Activated CD4-positive, alpha-beta memory T cell treated with anti-CD3 and anti-CD28 coated beads, Interleukin-2, amount 10 ng/mL, durations not matched to agents 7 days and 5 days (primary cell): ENCODE measurements at regions not wholly inside any gene's neighbourhood (a gene's known extent, or its start where the extent isn't known, plus 50 kb on each side); places are given as distances from the start of the nearest gene placed in this dataset.
"Not testable (repeated sequence)": the region's sequence is repeated elsewhere in the genome, so short reads cannot be mapped to it uniquely, and the experiment has no call there.

Experiments used
- CTCF ChIA-PET: fragments of 350-600 bp; sonication (Branson Sonifier 250); formaldehyde crosslinking; loops from one replicate; lab custom pipeline; 2021; ENCODE audit warnings: antibody characterized with exemption, inconsistent platforms; lab: Charles Lee
- POLR2A ChIA-PET: fragments of 350-600 bp; sonication (Branson Sonifier 250); formaldehyde crosslinking; loops from one replicate; lab custom pipeline; 2021; ENCODE audit warnings: antibody characterized with exemption; lab: Charles Lee
- DNase-seq: peaks from one replicate; pipeline ENCODE4 v3.0.0-alpha.2; 2020
- H3K27ac Mint-ChIP-seq: one replicate; pipeline ENCODE4 v1.8.0; 2021; ENCODE audit warnings: mild to moderate bottlenecking, mixed read lengths
- H3K27me3 Mint-ChIP-seq: one replicate; pipeline ENCODE4 v1.8.0; 2021; ENCODE audit warnings: mixed read lengths
- H3K36me3 Mint-ChIP-seq: one replicate; pipeline ENCODE4 v1.8.0; 2021; ENCODE audit warnings: low read depth, mixed read lengths
- H3K4me1 Mint-ChIP-seq: one replicate; pipeline ENCODE4 v1.8.0; 2021; ENCODE audit warnings: mixed read lengths
- H3K4me3 Mint-ChIP-seq: one replicate; pipeline ENCODE4 v1.8.0; 2021; ENCODE audit warnings: mild to moderate bottlenecking, mixed read lengths
- H3K9me3 Mint-ChIP-seq: one replicate; pipeline ENCODE4 v1.8.0; 2021; ENCODE audit warnings: mixed read lengths

DNA sequence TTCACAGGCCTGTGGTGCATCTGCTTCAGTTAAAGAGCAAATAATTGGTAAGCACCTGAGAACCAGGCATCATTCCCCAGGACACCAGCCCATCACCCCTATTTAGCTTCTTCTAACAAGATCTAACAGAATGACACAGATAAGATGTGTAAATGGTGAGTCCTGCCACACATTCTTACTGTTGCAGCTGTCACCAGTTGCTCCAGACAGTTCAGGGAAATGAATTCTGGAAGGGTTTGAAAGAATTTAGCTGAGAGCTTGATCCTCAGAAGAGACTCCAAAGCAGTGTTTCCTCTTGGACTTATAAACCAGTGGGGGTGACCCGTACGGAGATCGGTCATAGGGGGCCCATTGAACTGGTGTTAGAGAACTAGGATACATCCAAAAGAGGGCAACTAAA, 238.0 kb downstream of the MEX3B start:
- no peak for DNase-seq
- no peaks in the 10 kb centered on the region for H3K4me1 Mint-ChIP-seq
- no peaks in the 10 kb centered on the region for H3K36me3 Mint-ChIP-seq
- H3K9me3 Mint-ChIP-seq, result no peaks in the 10 kb centered on the region
- ChIA-PET POLR2A (no interaction called here), CTCF (no interaction called here)
- H3K4me3 Mint-ChIP-seq, result no peak overlapping the region
- H3K27me3 Mint-ChIP-seq, result no peaks in the 10 kb centered on the region
- no peak overlapping the region for H3K27ac Mint-ChIP-seq

DNA sequence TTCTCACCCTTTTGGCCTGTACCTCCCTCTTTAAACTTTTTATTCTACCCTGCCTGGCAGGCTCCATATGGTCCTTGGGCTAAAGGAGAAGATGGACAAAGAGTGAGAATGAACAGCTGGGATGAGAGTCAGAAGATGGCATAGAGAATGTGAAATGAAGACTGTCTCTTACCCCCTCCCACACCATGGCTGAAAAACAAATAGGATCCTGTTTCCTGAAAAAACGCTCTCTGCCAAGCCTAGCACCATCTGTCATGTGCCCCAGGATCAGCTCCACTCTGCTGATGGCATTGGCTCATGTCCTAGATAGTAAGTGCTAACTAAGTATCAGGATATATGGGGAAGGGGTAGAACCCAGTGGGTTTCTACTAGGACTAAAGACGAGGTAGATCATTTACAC, 238.6 kb downstream of the MEX3B start:
- H3K9me3 Mint-ChIP-seq, result no peaks in the 10 kb centered on the region
- no peak overlapping the region for H3K27ac Mint-ChIP-seq
- H3K27me3 Mint-ChIP-seq, result no peaks in the 10 kb centered on the region
- no peak overlapping the region for H3K4me3 Mint-ChIP-seq
- H3K36me3 Mint-ChIP-seq, result no peaks in the 10 kb centered on the region
- POLR2A ChIA-PET, result no interaction called here
- DNase-seq, result no peak
- no peaks in the 10 kb centered on the region for H3K4me1 Mint-ChIP-seq
- CTCF ChIA-PET, result no interaction called here

DNA sequence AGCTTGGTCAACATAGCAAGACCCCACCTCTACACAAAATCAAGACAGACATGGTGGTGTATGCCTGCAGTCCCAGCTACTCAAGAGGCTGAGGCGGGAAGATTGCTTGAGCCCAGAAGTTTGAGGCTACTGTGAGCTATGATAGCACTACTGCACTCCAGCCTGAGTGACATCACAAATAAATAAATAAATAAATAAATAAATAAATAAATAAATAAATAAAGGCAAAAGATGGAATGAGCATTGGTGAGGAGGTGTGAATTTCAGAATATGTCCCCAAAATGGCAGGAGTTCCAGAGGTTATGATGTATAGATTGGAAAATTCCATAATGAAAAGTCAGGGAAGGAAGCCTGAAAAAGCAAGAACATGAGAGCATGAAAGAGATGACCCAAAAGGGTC, 249.9 kb downstream of the MEX3B start:
- DNase-seq, result no peak
- Mint-ChIP-seq H3K36me3 (no peaks in the 10 kb centered on the region), H3K4me3 (no peak overlapping the region), H3K27me3 (no peaks in the 10 kb centered on the region), H3K9me3 (peaks cover 3% of the 10 kb centered on the region), H3K4me1 (no peaks in the 10 kb centered on the region), H3K27ac (no peak overlapping the region)
- ChIA-PET CTCF (no interaction called here), POLR2A (no interaction called here)

DNA sequence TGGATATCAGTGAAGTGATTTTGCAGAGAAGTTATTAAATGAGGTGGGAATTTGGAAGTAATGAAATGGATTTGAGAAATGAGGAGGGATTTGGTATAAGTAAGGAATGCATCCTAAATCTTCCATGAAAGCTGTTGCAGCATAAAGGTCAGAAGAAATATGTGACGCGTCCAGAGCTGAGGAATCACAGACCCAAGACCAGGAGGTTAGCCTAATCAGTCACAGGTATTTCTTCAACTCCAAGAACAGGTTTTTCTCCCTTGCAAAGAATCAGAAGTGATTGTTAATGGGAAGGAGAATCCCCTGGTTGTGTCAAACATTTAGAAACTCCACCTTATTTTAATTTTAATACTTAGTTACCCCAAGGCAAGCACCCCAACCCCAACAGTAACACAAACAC, 253.2 kb downstream of the MEX3B start:
- Mint-ChIP-seq H3K4me1 (no peaks in the 10 kb centered on the region), H3K4me3 (no peak overlapping the region), H3K27me3 (no peaks in the 10 kb centered on the region), H3K27ac (no peak overlapping the region), H3K9me3 (peaks cover 3% of the 10 kb centered on the region), H3K36me3 (no peaks in the 10 kb centered on the region)
- ChIA-PET POLR2A (no interaction called here), CTCF (no interaction called here)
- DNase-seq, result no peak

DNA sequence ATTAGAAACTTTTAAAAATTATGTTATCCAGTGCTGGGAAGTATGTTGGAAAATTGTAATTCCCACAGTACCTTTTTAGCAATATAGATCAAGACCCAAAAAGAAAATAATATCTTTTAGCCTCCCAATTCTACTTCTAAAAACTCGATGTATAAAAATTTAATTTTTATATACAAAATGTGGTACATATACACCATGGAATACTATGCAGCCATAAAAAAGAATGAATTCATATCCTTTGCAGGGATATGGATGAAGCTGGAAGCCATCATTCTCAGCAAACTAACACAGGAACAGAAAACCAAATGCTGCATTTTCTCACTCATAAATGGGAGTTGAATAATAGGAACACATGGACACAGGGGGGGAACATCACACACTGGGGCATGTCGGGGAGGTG, 254.5 kb downstream of the MEX3B start:
- H3K4me1 Mint-ChIP-seq, DNase-seq, H3K9me3 Mint-ChIP-seq, H3K4me3 Mint-ChIP-seq, H3K36me3 Mint-ChIP-seq, H3K27ac Mint-ChIP-seq, H3K27me3 Mint-ChIP-seq, POLR2A ChIA-PET, CTCF ChIA-PET: not testable (repeated sequence)

DNA sequence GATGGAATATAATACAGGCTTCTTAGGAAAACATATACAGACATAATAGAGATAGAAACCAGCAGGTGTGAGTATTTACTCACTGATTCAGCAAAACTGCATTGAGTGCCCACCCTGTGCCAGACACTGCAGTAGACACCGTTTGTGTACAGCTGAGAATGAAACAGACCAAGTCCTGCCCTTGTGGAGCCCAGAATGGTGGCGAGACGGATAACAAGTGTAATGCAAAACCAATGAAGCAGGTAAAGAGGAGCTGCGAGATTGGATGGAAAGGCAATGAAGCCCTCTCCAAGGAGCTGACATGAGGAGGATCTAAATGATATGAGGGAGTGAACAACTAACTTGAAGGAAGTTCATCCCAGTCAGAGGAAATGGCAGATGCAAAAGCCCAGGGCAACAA, 256.4 kb downstream of the MEX3B start:
- no peak for DNase-seq
- POLR2A ChIA-PET, result no interaction called here
- no peak overlapping the region for H3K4me3 Mint-ChIP-seq
- no peaks in the 10 kb centered on the region for H3K36me3 Mint-ChIP-seq
- no peaks in the 10 kb centered on the region for H3K9me3 Mint-ChIP-seq
- CTCF ChIA-PET, result no interaction called here
- H3K27me3 Mint-ChIP-seq, result no peaks in the 10 kb centered on the region
- no peak overlapping the region for H3K27ac Mint-ChIP-seq
- no peaks in the 10 kb centered on the region for H3K4me1 Mint-ChIP-seq

DNA sequence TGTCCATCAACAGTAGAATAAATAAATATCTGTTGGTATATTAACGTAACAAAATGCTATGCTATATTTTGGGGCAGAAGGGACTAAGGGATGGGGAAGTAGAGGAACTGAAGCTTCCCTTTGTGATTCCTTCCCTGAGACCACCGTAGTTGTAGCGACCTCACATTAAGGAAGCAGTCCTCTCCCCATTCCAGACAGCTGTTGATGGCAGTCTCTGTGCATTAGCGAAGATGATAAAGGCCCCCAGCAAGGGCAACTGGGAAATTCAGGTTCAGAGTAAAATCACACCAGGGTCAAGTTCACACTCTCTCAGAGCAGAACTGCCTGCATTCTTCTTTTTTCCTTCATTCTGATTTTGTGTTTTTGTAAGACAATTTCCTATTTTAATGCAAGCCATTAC, 259.0 kb downstream of the MEX3B start:
- Mint-ChIP-seq H3K27ac (no peak overlapping the region), H3K27me3 (no peaks in the 10 kb centered on the region), H3K4me3 (no peak overlapping the region), H3K4me1 (no peaks in the 10 kb centered on the region), H3K9me3 (no peaks in the 10 kb centered on the region), H3K36me3 (no peaks in the 10 kb centered on the region)
- ChIA-PET CTCF (no interaction called here), POLR2A (no interaction called here)
- DNase-seq, result no peak

DNA sequence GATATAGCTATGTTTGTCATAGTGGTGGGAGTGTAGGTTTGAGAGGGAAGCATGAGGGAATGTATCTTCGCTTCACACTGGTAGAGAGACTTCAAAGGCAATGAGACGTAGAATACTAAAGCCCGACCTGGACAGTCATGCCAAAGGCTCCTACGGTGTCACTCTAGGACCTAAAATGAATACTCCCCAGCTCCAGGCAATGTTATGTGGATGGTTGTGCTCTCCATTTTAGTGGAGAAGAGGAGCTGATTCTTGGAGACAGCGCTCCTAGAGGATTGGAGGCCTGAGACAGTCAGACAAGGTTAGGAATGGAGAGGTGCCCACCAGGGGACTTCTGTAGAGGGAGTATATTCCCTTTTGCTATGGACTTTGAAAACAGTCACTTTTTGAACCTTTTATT, 260.1 kb downstream of the MEX3B start:
- POLR2A ChIA-PET, result no interaction called here

DNA sequence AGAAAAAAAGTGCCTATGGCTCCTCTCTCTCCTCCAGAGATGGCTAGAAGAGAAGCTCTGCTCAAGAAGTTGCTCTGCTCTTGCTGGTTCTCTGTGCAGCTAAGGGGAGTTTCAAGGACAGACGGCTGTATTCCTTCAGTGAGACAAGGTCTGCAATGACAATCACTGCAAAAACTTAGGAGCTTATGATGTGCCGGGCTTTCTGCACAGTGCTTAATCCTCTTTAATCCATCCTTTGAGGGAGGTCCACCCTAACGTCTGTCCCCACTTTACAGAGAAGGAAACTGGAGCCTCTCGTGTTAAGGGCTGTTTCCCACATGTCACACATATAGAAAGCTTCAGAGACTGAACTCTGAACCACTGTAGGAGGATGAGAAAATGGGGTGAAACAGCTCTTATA, 260.6 kb downstream of the MEX3B start:
- no peaks in the 10 kb centered on the region for H3K9me3 Mint-ChIP-seq

More for the DNA sequence above, 260.1 kb downstream of the MEX3B start:
- H3K4me3 Mint-ChIP-seq, result no peak overlapping the region
- no peak overlapping the region for H3K27ac Mint-ChIP-seq
- CTCF ChIA-PET, result no interaction called here
- no peaks in the 10 kb centered on the region for H3K27me3 Mint-ChIP-seq
- no peaks in the 10 kb centered on the region for H3K36me3 Mint-ChIP-seq
- no peak for DNase-seq
- H3K4me1 Mint-ChIP-seq, result no peaks in the 10 kb centered on the region
- no peaks in the 10 kb centered on the region for H3K9me3 Mint-ChIP-seq

DNA sequence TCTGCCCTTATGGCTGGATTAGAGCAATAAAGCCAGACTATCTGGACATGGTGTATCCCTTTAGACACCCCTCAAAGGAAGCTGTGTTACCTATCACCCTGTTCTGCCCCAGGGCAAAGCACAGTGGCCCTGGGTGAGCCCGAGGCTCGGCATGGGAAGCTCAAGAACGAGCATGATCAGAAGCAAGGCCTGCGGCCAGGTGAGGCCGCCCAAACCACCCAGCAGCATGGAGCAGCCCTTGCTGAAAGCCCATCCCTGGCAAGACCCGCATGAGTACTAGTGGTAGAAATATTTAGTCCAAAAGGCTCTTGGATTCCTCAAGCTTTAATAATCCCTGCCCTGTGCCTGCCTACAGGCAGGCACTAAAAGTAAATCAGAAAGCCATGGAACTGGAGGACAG, 261.1 kb downstream of the MEX3B start:
- H3K4me1 Mint-ChIP-seq, result no peaks in the 10 kb centered on the region
- peaks cover 3% of the 10 kb centered on the region for H3K27me3 Mint-ChIP-seq
- CTCF ChIA-PET, result no interaction called here
- H3K27ac Mint-ChIP-seq, result no peak overlapping the region
- POLR2A ChIA-PET, result no interaction called here
- no peak for DNase-seq
- H3K36me3 Mint-ChIP-seq, result no peaks in the 10 kb centered on the region
- H3K4me3 Mint-ChIP-seq, result no peak overlapping the region
- H3K9me3 Mint-ChIP-seq, result no peaks in the 10 kb centered on the region

More for the DNA sequence above, 260.6 kb downstream of the MEX3B start:
- Mint-ChIP-seq H3K27me3 (peaks cover 3% of the 10 kb centered on the region), H3K4me3 (no peak overlapping the region), H3K4me1 (no peaks in the 10 kb centered on the region), H3K36me3 (no peaks in the 10 kb centered on the region), H3K27ac (no peak overlapping the region)
- POLR2A ChIA-PET, result no interaction called here
- CTCF ChIA-PET, result no interaction called here
- no peak for DNase-seq

DNA sequence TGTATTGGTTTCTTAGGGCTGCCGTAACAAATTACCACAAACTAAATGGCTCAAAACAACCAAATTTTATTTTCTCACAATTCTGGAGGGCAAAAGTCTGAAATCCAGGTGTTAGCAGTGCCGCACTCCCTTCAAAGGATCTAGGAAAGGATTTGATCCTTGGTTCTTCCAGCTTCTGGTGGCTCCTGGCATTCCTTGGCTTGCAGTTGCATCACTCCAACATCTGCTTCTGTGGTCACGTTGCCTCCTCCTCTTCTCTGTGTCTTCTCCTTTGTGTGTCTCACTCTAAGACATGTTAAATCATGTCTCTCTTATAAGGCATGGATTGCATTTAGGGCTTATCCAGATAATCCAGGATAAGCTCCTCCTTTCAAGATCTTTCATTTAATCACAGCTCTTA, 262.2 kb downstream of the MEX3B start:
- Mint-ChIP-seq H3K27ac (no peak overlapping the region), H3K4me3 (no peak overlapping the region), H3K36me3 (no peaks in the 10 kb centered on the region), H3K4me1 (no peaks in the 10 kb centered on the region), H3K9me3 (no peaks in the 10 kb centered on the region), H3K27me3 (peaks cover 3% of the 10 kb centered on the region)
- no peak for DNase-seq
- POLR2A ChIA-PET, result no interaction called here
- CTCF ChIA-PET, result no interaction called here

DNA sequence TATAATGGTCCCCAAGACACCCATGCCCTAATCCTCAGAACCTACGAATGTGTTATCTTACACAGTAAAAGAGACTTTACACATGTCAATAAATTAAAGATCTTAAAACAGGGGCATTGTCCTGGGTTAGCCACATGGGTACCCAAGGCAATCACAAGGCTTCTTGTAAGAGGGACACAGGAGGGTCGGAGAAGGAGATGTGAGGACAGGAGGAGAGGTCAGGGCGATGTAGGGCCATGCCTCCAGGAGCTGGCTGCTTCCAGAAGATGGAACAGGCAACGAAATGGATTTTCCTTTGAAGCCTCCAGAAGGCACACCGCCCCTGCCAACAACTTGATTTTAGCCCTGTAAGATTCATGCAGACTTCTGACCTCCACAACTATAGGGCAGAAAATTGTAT, 262.7 kb downstream of the MEX3B start:
- H3K27me3 Mint-ChIP-seq, result peaks cover 3% of the 10 kb centered on the region
- POLR2A ChIA-PET, result no interaction called here
- no peak overlapping the region for H3K27ac Mint-ChIP-seq
- H3K4me3 Mint-ChIP-seq, result no peak overlapping the region
- H3K9me3 Mint-ChIP-seq, result no peaks in the 10 kb centered on the region
- CTCF ChIA-PET, result no interaction called here
- no peaks in the 10 kb centered on the region for H3K36me3 Mint-ChIP-seq
- H3K4me1 Mint-ChIP-seq, result no peaks in the 10 kb centered on the region
- DNase-seq, result no peak

DNA sequence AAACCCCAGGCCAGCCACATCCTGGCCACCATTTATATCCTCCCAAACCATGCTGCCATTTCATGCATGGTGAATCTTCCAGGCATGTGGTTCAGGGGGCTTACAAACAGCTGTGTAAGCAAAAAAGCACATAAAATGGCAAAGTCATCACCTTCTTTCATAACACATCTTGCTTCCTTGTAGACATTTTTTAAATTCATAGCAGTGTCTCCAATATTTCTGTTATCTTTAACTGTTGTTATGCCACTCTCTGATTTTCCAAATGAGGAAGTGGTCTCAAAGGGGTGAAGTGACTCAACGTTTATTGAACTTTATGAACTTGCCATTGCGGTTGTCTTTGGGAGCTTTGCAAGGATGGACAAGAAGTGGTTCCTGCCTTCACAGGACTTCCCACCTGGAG, 264.4 kb downstream of the MEX3B start:
- ChIA-PET CTCF (no interaction called here), POLR2A (no interaction called here)
- H3K27ac Mint-ChIP-seq, result no peak overlapping the region
- no peak for DNase-seq
- peaks cover 3% of the 10 kb centered on the region for H3K27me3 Mint-ChIP-seq
- no peaks in the 10 kb centered on the region for H3K36me3 Mint-ChIP-seq
- no peaks in the 10 kb centered on the region for H3K9me3 Mint-ChIP-seq
- no peak overlapping the region for H3K4me3 Mint-ChIP-seq
- H3K4me1 Mint-ChIP-seq, result no peaks in the 10 kb centered on the region

DNA sequence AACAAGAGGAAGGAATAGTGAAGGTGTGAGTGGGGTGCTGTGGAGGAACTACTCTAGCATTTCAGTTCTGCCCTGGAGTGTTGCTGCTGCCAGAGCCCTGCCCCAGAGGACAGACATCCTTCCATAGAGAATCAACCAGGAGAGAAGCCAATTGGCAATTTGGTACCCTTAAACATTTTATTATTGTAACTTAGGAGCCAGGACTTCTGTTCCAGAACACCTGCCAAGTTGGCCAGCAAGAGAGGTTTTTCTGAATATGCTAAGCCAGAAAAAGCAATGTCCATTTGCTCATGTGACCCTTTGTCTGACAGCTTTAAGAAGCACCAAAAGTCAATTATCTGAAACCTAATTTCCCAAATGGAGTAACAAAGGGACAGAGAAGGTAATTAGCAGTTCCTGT, 264.9 kb downstream of the MEX3B start:
- Mint-ChIP-seq H3K36me3 (no peaks in the 10 kb centered on the region), H3K27me3 (peaks cover 3% of the 10 kb centered on the region), H3K27ac (no peak overlapping the region), H3K9me3 (no peaks in the 10 kb centered on the region), H3K4me3 (no peak overlapping the region), H3K4me1 (no peaks in the 10 kb centered on the region)
- POLR2A ChIA-PET, result no interaction called here
- CTCF ChIA-PET, result no interaction called here
- no peak for DNase-seq

DNA sequence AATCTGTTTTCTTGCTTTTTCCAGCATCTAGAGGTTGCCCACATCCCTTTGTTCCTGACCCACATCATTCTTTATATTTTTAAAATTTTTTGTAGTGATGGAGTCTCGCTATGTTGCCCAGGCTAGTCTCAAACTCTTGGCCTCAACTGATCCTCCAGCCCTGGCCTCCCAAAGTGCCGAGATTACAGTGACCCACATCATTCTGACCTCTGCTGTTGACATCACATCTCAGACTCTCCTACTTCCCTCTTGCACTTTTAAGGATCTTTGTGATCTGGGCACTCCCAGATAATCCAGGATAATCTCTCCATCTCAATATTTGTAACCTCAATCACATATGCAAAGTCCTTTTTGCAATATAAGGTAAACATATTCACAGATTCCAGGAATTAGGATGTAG, 266.6 kb downstream of the MEX3B start:
- Mint-ChIP-seq H3K4me1 (no peaks in the 10 kb centered on the region), H3K27me3 (peaks cover 3% of the 10 kb centered on the region), H3K36me3 (no peaks in the 10 kb centered on the region), H3K9me3 (no peaks in the 10 kb centered on the region), H3K27ac (no peak overlapping the region), H3K4me3 (no peak overlapping the region)
- no peak for DNase-seq
- POLR2A ChIA-PET, result no interaction called here
- CTCF ChIA-PET, result no interaction called here
